Fibroblast of mammary gland (primary cell): ENCODE measurements at regions not wholly inside any gene's neighbourhood (a gene's known extent, or its start where the extent isn't known, plus 50 kb on each side); places are given as distances from the start of the nearest gene placed in this dataset.

Source experiments
- DNase-seq: peaks from one replicate; pipeline ENCODE4 v3.0.0-alpha.2; 2010; ENCODE audit warnings: low read depth
- H3K4me3 ChIP-seq: 2 replicates; pipeline ENCODE4 v1.5.1; 2011; ENCODE audit warnings: low read depth, mild to moderate bottlenecking, low read length, moderate library complexity; ENCODE audit not compliant: control insufficient read depth
- TF ChIP-seq, protein P1 (sequence below): conservative IDR thresholded peaks from 2 replicates; pipeline ENCODE4 v1.5.1; 2011; ENCODE audit warnings: low read depth, low read length, inconsistent platforms; ENCODE audit not compliant: control insufficient read depth, insufficient read depth

DNA sequence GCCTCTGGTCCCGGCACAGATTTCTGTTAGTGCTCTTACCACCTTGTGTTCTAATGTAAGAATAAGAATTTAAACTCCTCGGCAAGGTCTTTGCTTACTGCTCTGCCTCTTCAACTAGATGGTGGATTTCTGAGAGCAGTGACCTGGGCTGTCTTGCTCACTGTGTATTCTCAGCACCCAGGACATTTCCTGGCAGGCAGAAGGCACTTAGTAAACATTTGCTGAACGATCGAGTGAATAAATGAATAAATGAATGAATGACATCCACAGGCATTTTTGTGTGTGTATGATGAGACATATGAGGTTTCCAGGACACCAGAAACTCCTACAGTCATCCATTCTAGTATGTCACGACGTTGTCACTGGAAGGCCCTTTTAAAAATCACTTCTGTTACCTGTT is 143.2 kb downstream of the BOD1 start:
- TF ChIP-seq, protein P1, sequence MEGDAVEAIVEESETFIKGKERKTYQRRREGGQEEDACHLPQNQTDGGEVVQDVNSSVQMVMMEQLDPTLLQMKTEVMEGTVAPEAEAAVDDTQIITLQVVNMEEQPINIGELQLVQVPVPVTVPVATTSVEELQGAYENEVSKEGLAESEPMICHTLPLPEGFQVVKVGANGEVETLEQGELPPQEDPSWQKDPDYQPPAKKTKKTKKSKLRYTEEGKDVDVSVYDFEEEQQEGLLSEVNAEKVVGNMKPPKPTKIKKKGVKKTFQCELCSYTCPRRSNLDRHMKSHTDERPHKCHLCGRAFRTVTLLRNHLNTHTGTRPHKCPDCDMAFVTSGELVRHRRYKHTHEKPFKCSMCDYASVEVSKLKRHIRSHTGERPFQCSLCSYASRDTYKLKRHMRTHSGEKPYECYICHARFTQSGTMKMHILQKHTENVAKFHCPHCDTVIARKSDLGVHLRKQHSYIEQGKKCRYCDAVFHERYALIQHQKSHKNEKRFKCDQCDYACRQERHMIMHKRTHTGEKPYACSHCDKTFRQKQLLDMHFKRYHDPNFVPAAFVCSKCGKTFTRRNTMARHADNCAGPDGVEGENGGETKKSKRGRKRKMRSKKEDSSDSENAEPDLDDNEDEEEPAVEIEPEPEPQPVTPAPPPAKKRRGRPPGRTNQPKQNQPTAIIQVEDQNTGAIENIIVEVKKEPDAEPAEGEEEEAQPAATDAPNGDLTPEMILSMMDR = no peak
- DNase-seq = no peak
- H3K4me3 ChIP-seq = no peak overlapping the region

DNA sequence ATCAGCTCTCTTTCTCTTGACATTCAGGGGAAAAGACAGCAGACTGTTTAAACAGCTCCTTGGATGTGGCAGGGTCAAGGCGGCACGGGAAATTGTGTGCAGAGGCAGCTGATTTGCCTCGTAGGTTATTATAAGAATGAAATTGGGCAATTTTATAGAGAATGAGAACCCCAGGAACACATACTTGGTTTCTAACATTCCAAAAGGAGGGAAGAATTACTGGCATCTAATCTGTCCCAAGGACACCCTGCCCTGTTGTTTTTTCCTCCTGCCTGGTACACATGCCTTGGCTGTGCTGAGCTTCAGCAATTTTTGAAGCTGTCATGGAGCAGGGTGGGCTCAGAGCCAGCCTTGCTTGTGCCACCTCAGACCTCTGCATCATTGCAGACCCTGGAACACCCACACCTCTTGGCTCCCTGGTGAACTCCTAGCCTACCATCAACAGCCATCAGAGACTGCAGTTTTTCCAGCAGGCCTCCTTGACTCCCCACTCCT is 143.6 kb downstream of the BOD1 start:
- no peak overlapping the region for H3K4me3 ChIP-seq
- TF ChIP-seq, protein P1 = no peak
- peak; percentile 63 for DNase-seq

DNA sequence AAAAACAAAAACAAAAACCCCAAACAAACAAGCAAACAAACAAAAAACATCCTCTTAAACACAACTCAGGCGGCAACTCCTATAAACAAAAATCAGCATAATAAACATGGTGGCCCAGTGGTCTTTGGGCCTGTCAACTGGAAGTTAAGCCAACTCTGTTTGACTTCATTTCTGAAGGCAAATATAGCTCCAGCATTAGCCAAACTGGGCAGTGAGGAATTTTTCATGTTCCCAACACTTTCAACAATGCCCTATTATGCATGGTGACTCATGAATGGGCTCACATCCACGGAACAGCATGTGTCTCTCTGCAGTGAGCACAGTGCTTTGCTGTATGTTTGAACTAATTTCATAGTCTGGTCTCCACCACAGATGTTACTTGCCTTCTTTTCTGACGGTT is 143.9 kb upstream of the STC2 start:
- TF ChIP-seq, protein P1 = no peak
- H3K4me3 ChIP-seq = no peak overlapping the region
- DNase-seq = peak; percentile 99

DNA sequence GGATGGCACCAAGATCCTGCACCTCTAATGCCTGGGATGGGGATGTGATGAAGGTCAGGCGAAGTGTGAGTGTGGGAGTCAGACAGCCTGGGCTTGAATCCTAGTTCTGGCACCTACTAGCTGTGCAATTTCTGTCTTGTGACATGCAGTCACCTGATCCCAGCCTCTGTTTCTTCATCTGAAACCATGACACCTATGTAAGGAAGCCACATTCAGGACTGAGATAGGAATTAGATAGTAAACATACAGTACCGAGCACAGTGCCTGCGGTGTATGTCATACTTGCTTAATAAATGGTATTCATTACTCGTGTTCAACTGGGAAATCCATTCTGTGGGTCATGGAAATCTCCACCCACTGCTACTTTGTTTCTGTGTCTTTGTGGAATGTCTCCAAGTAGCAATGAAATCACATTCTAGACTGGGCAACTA is 140.6 kb upstream of the STC2 start:
- TF ChIP-seq, protein P1 = no peak
- no peak overlapping the region for H3K4me3 ChIP-seq
- DNase-seq = peak; percentile 51

DNA sequence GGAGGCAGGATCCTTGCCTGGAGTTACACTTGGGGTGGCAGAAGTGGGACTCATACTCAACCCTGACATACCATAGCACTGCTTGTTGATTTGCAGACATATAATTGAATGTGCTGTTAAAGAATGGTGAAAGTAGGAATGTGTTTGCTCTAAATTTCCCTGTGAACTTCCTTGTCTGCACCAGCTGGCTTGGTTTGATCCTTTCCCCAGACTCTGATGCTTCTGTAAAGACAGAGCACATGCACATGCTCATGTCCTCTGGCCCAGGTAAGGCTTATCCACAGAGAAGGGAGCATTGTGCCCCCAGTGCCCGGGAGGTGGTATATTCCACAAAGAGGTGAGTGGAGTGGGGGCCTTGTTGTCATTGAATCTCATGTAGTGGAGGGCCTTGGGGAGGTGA is 138.0 kb upstream of the STC2 start:
- TF ChIP-seq, protein P1 = no peak
- no peak overlapping the region for H3K4me3 ChIP-seq
- DNase-seq = no peak

DNA sequence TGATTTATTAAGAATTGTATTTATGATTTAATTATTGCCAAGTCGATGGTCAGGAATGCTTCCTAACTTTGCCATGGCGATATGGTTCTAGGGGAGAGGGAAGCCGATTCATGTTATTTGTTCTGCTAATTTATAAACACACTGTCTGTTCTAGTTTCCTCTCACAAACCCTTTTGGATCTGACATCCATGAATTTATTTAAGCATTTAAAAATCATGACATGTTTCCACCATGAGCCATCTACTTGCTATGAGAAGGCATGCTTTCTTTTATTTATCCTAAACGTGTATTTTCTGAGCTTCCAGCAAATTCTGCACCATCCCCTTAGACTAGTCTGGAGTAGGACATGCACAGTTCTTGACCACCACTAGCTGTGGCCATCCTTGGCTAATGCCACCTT is 136.6 kb upstream of the STC2 start:
- no peak for DNase-seq
- TF ChIP-seq, protein P1 = no peak
- H3K4me3 ChIP-seq = no peak overlapping the region

DNA sequence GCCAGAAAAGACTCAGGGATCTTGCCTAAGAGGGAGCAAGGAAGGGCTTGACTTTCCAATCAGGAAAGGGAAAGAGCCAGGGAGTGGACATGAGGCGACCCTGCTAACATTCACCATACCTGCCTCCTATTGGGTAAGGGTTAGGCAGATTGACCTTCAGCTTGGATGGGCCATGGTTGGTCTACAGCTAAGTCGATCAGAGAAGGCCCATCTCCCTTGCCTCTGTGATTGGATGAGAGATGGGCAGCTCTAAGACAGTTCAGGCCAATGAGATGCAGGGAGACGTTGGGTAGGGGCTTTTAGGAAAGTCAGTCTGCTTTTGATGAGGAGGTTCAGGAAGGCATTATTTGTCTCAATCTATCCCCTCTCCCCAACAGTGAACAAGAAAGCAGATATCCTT is 135.0 kb upstream of the STC2 start:
- TF ChIP-seq, protein P1 = no peak
- H3K4me3 ChIP-seq = no peak overlapping the region
- DNase-seq = no peak
